Lower leg skin (tissue), 3 donors: ENCODE measurements at regions not wholly inside any gene's neighbourhood (a gene's known extent, or its start where the extent isn't known, plus 50 kb on each side); places are given as distances from the start of the nearest gene placed in this dataset.
A peak's percentile ranks its signal among the peaks of the same experiment; 100 is the strongest.
"Not testable (repeated sequence)": the region's sequence is repeated elsewhere in the genome, so short reads cannot be mapped to it uniquely, and the experiment has no call there.

Experiments
- DNase-seq, 2 donors: peaks; one replicate each; pipeline ENCODE4 v3.0.0-alpha.2; 2019; ENCODE audit warnings: low spot score in 2 of 2
- H3K4me3 ChIP-seq: fragments of 200-600 bp; sonication (generic); 2 replicates; pipeline ENCODE4 v1.5.1; 2017; ENCODE audit warnings: mild to moderate bottlenecking, low read depth; ENCODE audit not compliant: poor library complexity, severe bottlenecking
- WGBS, 2 donors: methylation state at CpG; one replicate each; pipeline ENCODE4 v1.1.5; 2018; 5-methylcytosine and 5-hydroxymethylcytosine counted together
- intact Hi-C: fragments of 100-400 bp; cut with DNase I; formaldehyde crosslinking; loops from one replicate; pipeline ENCODE4 v1.15.0; 2023; ENCODE audit warnings: low total_unique reads

DNA sequence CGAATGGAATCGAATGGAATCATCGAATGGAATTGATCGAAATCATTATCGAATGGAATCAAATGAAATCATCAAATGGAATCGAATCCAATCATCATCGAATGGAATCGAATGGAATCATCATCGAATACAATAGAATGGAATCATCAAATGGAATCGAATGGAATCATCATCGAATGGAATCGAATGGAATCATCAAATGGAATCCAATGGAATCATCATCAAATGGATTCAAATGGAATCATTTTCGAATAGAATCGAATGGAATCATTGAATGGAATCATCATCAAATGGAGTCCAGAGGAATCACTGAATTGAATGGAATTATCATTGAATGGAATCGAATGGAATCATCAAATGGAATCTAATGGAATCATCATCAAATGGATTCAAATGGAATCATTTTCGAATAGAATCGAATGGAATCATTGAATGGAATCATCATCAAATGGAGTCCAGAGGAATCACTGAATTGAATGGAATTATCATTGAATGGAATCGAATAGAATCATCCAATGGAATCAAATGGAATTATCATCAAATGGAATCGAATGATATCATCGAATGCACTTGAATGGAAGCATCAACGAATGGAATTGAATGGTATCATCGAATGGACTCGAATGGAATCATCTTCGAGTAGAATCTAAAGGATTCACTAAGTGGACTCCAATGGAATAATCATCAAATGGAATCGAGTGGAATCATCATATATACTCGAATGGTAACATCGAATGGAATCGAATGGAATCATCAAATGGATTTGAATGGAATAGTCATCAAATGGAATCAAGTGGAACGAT, 230.3 kb downstream of the SHCBP1 start:
- intact Hi-C loops: not testable (repeated sequence)
- DNase-seq: peak; percentile 86 to 90

DNA sequence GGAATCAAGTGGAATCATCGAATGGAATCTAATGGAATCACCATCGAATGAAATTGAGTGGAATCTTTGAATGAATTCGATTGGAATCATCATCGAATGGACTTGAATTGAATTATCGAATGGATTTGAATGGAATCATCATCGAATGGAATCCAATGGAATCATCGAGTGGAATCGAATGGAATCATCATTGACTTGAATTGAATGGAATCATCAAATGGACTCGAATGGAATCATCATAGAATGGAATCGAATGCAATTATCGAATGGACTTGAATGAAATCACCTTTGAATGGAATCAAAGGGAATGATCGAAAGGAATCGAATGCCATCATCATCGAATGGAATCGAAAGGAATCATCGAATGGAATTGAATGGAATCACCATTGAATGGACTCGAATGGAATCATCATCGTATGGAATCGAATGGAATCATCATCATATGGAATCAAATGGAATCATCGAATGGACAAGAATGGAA, 231.6 kb downstream of the SHCBP1 start:
- 76 to 80% methylated on average over 20 of the region's 20 CpGs for WGBS, 2 donors
- intact Hi-C loops: not testable (repeated sequence)
- H3K4me3 ChIP-seq: peak overlapping the region; percentile 18
- DNase-seq: peak; percentile 95 to 100

More for the DNA sequence above, 230.3 kb downstream of the SHCBP1 start:
- H3K4me3 ChIP-seq: not testable (repeated sequence)
- 75 to 78% methylated on average over 29 of the region's 29 CpGs for WGBS, 2 donors

DNA sequence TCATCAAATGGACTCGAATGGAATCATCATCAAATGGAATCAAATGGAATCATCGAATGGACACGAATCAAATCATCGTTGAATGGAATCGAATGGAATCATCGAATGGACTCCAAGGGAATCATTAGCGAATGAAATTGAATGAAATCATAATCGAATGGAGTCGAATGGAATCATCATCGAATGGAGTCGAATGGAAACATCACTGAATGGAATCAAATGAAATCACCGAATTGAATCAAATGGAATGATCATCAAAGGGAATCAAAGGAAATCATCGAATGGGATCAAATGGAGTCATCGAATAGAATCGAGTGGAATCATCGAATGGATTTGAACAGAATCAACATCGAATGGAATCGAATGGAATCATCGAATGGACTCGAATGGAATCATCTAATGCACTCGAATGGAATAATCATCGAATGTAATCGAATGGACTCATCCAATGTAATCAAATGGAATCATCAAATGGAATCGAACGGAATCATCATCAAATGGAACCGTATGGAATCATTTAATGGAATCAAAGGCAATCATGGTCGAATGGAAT, 232.2 kb downstream of the SHCBP1 start:
- whole genome bisulfite sequencing, 2 donors: 77 to 81% methylated on average over 27 of the region's 27 CpGs
- H3K4me3 ChIP-seq, intact Hi-C loops: not testable (repeated sequence)
- peak in 1 of 2 donors; percentile 90 for DNase-seq

- 75 to 79% methylated on average over 16 of the region's 16 CpGs for WGBS, 2 donors
- intact Hi-C loops, DNase-seq, H3K4me3 ChIP-seq: not testable (repeated sequence)
Observed at GRCh38 chr16:46388354-46388753, 232.8 kb downstream of the SHCBP1 start.

GRCh38 chr16:46387720-46388119, 233.5 kb downstream of the SHCBP1 start:
- intact Hi-C loops: not testable (repeated sequence)
- peak; percentile 89 to 99 for DNase-seq
- H3K4me3 ChIP-seq: peak overlapping the region; percentile 7
- WGBS, 2 donors: 64 to 70% methylated on average over 15 of the region's 15 CpGs

- WGBS, 2 donors: 70 to 75% methylated on average over 28 of the region's 28 CpGs
- DNase-seq: peak; percentile 76 to 80
- H3K4me3 ChIP-seq: peak overlapping the region; percentile 5
- intact Hi-C loops: not testable (repeated sequence)
Observed at GRCh38 chr16:46386805-46387620, 234.2 kb downstream of the SHCBP1 start.

DNA sequence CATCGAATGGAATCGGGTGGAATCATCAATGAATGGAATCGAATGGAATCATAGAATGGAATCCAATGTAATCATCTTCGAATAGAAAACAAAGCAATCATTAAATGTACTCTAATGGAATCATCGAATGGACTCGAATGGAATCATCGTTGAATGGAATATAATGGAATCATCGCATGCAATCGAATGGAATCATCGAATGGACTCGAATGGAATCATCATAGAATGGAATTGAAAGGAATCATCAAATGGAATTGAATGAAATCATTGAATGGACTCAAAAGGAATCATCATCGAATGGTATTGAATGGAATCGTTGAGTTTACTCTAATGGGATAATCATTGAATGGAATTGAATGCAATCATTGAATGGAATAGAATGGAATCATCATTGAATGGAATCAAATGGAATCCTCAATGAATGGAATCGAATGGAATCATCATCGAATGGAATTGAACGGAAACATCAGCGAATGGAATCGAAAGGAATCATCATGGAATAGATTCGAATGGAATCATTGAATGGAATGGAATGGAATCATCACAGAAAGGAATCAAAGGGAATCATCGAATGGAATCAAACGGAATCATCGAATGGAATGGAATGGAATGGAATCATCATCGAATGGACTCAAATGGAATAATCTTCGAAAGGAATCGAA, 234.9 kb downstream of the SHCBP1 start:
- intact Hi-C loops: not testable (repeated sequence)
- peak overlapping the region; percentile 5 for H3K4me3 ChIP-seq
- peak in 1 of 2 donors; percentile 14 for DNase-seq
- 68 to 72% methylated on average over 25 of the region's 25 CpGs for WGBS, 2 donors

GRCh38 chr16:46384285-46385061, 236.7 kb downstream of the SHCBP1 start:
- H3K4me3 ChIP-seq, intact Hi-C loops: not testable (repeated sequence)
- DNase-seq: peak; percentile 77 to 90
- WGBS, 2 donors: 66 to 72% methylated on average over 37 of the region's 37 CpGs

- DNase-seq, intact Hi-C loops: not testable (repeated sequence)
- 71 to 76% methylated on average over 16 of the region's 16 CpGs for WGBS, 2 donors
Observed at GRCh38 chr16:46383581-46383980, 237.6 kb downstream of the SHCBP1 start.

DNA sequence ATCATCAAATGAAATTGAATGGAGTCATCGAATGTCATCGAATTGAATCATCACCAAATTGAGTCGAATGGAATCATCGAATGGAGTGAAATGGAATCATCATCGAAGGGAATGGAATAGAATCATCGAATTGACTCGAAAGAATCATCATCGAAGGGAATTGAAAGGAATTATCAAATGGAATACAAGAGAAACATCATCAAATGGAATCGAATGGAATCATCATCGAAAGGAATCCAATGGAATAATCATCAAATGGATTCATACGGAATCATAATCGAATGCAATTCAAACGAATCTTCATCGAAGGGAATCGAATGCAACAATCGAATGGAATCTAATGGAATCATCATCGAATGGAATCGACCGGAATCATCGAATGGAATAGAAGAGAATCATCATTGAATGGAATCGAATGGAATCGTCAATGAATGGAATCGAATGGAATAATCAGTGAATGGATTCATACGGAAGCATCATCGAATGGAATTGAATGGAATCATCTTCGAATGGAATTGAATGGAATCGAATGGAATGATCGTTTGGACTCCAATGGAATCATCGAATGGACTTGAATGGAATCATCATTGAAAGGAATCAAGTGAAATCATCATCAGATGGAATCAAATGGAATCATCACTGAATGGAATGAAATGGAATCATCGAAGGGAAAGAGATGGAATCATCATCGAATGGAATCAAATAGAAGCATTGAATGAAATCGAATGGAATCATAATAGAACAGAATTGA, 238.2 kb downstream of the SHCBP1 start:
- WGBS, 2 donors: 79 to 83% methylated on average over 32 of the region's 32 CpGs
- peak in 1 of 2 donors; percentile 37 for DNase-seq
- intact Hi-C loops, H3K4me3 ChIP-seq: not testable (repeated sequence)

More at GRCh38 chr16:46383581-46383980, 237.6 kb downstream of the SHCBP1 start:
- not testable (repeated sequence) for H3K4me3 ChIP-seq

DNA sequence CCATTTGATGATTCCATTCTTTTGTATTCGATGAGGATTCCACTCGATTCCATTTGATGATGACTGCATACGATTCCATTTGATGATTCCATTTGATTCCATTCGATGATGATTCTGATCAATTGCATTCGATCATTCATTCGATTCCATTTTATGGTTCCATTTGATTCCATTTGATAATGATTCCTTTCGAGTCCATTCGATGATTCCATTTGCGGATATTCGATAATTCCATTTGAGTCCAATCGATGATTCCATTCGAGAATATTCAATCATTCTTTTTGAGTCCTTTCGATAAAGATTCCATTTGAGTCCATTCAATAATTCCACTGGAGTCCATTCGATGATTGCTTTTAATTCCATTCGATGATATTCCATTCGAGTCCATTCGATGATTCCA, 239.1 kb downstream of the SHCBP1 start:
- 84 to 89% methylated on average over 17 of the region's 17 CpGs for WGBS, 2 donors
- peak in 1 of 2 donors; percentile 15 for DNase-seq
- intact Hi-C loops, H3K4me3 ChIP-seq: not testable (repeated sequence)

- intact Hi-C loops, DNase-seq, H3K4me3 ChIP-seq: not testable (repeated sequence)
- 81 to 85% methylated on average over 17 of the region's 17 CpGs for WGBS, 2 donors
Observed at GRCh38 chr16:46381344-46381743, 239.8 kb downstream of the SHCBP1 start.
